ENCODE measurements at regions not wholly inside any gene's neighbourhood (a gene's known extent, or its start where the extent isn't known, plus 50 kb on each side); places are given as distances from the start of the nearest gene placed in this dataset.

DNA sequence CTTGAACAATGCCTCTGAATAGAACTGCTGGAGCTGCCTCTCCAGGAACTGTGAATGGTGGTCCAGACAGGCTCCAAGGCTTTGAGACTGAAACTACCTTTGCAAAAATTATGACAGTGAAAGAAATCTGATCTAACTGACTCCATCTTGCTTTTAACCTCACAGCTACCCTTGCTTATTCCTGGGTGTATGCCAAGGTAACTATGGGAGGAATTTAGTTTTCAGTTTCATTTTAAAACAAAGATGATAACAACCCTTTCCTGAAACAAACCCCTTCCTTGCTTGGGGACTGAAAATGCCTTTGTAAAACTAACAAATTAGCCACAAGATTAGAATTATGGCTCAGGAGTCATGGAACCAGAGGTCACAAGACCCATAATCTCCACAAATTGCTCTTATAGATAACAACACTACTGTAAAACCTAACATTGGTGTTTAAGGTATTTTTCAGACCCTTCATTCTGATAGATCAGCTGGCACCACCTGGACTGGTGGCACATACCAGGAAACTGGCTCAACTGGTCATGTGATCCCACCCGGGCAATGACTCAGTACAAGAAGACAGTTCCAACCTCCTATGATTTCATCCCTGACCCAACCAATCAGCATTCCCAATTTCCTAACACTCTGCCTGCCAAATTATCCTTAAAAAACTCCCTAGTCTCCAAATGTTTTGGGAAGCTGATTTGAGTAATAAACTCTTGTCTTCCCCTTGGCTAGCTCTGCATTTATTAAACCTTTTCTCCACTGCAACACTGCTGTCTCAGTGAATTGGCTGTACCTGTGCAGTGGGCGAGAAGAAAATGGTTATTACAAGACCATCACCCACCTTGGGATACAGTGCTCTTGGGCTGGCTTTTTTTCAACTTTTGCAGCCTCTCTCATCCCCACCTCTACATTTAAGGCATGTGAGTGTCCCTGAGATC, 608.1 kb downstream of the TYW1 start:
- no peak for DNase-seq
- Histone ChIP-seq H3K4me3 (no peak overlapping the region), H4K20me1 (ENCODE audit: insufficient read depth) (no peaks in the 10 kb centered on the region), H3K9ac (no peak overlapping the region), H3K27ac (no peak overlapping the region), H3K9me3 (ENCODE audit: low read depth) (no peaks in the 10 kb centered on the region), H3K27me3 (replicated peaks; ENCODE audit: insufficient read depth) (no peaks in the 10 kb centered on the region), H3K79me2 (ENCODE audit: insufficient read depth) (no peaks in the 10 kb centered on the region), H3K4me1 (ENCODE audit: insufficient read depth) (no peaks in the 10 kb centered on the region), H3K4me2 (ENCODE audit: unreplicated experiment) (no peak overlapping the region), H3K9me2 (ENCODE audit: insufficient read depth) (no peaks in the 10 kb centered on the region), H3F3A (ENCODE audit: insufficient read depth) (no peaks in the 10 kb centered on the region), H3K36me3 (ENCODE audit: low read depth) (no peaks in the 10 kb centered on the region), H2AFZ (no peak overlapping the region)
- in situ Hi-C loops (cut with MboI): no loop called here
- no peak for TF ChIP-seq EZH2 (IDR thresholded peaks at IDR 0.05; ENCODE audit: insufficient read depth, poor library complexity, severe bottlenecking)
- no peak for TF ChIP-seq EZH2phosphoT487 (IDR thresholded peaks at IDR 0.05; ENCODE audit: insufficient read depth, low read depth)
- WGBS, 2 experiments (ENCODE audit: low coverage in 1 of 2, low lambda C conversion rate in 2 of 2, missing lambda C conversion rate in 2 of 2): 15 to 19% methylated on average over 2 of the region's 2 CpGs

DNA sequence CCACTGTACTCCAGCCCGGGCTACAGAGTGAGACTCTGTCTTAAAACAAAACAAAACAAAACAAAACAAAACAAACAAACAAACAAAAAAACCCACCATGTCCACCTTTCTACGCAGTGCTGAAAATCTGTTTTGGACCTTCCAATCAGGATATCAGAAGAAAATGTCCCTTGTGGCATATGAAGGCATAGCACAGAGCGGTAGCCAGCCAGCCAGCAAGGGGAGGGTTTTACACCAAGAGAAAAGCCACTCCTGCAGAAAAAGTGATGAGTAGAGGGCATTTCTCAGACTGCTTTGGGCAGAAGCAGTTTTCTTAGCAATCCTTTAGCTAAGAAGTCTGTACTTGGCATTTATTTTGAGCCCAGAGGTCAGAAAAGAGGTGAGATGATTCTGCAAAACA, 612.2 kb downstream of the TYW1 start:
- WGBS, 2 experiments (ENCODE audit: low coverage in 1 of 2, low lambda C conversion rate in 2 of 2, missing lambda C conversion rate in 2 of 2): 43 to 59% methylated on average over 3 of the region's 3 CpGs
- H3K27me3 ChIP-seq (replicated peaks; ENCODE audit: insufficient read depth): no peaks in the 10 kb centered on the region
- no peaks in the 10 kb centered on the region for H3K36me3 ChIP-seq (ENCODE audit: low read depth)
- no peaks in the 10 kb centered on the region for H3K9me3 ChIP-seq (ENCODE audit: low read depth)
- no peak overlapping the region for H3K4me3 ChIP-seq
- no peaks in the 10 kb centered on the region for H4K20me1 ChIP-seq (ENCODE audit: insufficient read depth)
- TF ChIP-seq EZH2phosphoT487 (IDR thresholded peaks at IDR 0.05; ENCODE audit: insufficient read depth, low read depth) (no peak), EZH2 (IDR thresholded peaks at IDR 0.05; ENCODE audit: insufficient read depth, poor library complexity, severe bottlenecking) (no peak)
- in situ Hi-C loops (cut with MboI): no loop called here
- H3K4me2 ChIP-seq (ENCODE audit: unreplicated experiment): no peak overlapping the region
- DNase-seq: no peak
- no peaks in the 10 kb centered on the region for H3K9me2 ChIP-seq (ENCODE audit: insufficient read depth)
- no peak overlapping the region for H3K9ac ChIP-seq
- no peak overlapping the region for H2AFZ ChIP-seq
- H3K79me2 ChIP-seq (ENCODE audit: insufficient read depth): no peaks in the 10 kb centered on the region
- H3K4me1 ChIP-seq (ENCODE audit: insufficient read depth): no peaks in the 10 kb centered on the region
- H3F3A ChIP-seq (ENCODE audit: insufficient read depth): no peaks in the 10 kb centered on the region
- no peak overlapping the region for H3K27ac ChIP-seq

DNA sequence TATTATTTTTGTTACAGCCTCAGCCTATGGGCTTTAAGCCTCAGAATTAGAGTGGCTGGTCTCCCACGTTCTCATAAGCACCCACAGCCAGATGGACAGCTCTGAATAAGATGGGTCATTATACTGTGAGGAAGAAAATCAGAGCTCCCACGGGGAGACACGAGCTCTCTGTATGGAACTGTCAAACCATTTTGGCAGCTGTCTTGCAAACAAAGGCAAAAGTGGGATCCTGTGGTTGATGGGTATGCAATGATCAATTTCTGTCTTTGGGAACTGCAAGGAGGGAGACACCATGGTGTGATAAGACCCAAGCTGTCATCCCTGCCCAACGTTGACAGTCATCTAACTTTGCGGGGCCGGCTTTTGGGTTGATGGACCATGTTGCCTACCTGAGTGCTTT, 614.3 kb downstream of the TYW1 start:
- WGBS, 2 experiments (ENCODE audit: low coverage in 1 of 2, low lambda C conversion rate in 2 of 2, missing lambda C conversion rate in 2 of 2): 15% methylated on average over 6 of the region's 6 CpGs
- in situ Hi-C loops (cut with MboI): no loop called here
- no peak for DNase-seq

DNA sequence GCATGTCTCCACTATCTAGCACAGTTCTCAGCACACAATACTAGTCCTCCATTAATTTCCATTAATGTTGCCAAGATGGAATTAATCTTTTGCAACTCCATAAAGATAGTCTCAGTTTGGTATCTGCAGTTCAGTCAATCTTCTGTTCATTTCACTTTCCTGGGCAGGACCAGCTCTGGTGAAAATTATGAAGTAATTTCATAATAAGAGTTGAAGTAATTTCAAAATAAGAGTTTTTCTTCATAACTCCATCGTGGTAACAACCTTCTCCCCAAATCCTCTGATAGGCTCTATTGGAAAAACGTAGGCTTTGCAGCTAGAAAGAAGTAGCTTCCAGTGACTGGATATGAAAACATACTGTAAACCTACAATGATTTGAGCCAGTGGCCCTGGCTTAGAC, 618.2 kb downstream of the TYW1 start:
- WGBS, 2 experiments (ENCODE audit: low coverage in 1 of 2, low lambda C conversion rate in 2 of 2, missing lambda C conversion rate in 2 of 2): 17 to 18% methylated on average over 2 of the region's 2 CpGs
- H3K4me1 ChIP-seq (ENCODE audit: insufficient read depth): no peaks in the 10 kb centered on the region
- no peak overlapping the region for H2AFZ ChIP-seq
- H3K9ac ChIP-seq: no peak overlapping the region
- H3F3A ChIP-seq (ENCODE audit: insufficient read depth): no peaks in the 10 kb centered on the region
- DNase-seq: no peak
- no peaks in the 10 kb centered on the region for H3K36me3 ChIP-seq (ENCODE audit: low read depth)
- no peaks in the 10 kb centered on the region for H3K9me2 ChIP-seq (ENCODE audit: insufficient read depth)
- H3K27me3 ChIP-seq (replicated peaks; ENCODE audit: insufficient read depth): no peaks in the 10 kb centered on the region; the same call in 1 of the 2 replicates
- in situ Hi-C loops (cut with MboI): no loop called here
- H4K20me1 ChIP-seq (ENCODE audit: insufficient read depth): no peaks in the 10 kb centered on the region
- H3K4me3 ChIP-seq: no peak overlapping the region
- no peaks in the 10 kb centered on the region for H3K9me3 ChIP-seq (ENCODE audit: low read depth)
- no peak overlapping the region for H3K27ac ChIP-seq
- H3K79me2 ChIP-seq (ENCODE audit: insufficient read depth): no peaks in the 10 kb centered on the region
- TF ChIP-seq EZH2phosphoT487 (IDR thresholded peaks at IDR 0.05; ENCODE audit: insufficient read depth, low read depth) (no peak), EZH2 (IDR thresholded peaks at IDR 0.05; ENCODE audit: insufficient read depth, poor library complexity, severe bottlenecking) (no peak)
- no peak overlapping the region for H3K4me2 ChIP-seq (ENCODE audit: unreplicated experiment)

More for the DNA sequence above, 614.3 kb downstream of the TYW1 start:
- H3K9me3 ChIP-seq (ENCODE audit: low read depth): no peaks in the 10 kb centered on the region
- no peak overlapping the region for H3K4me3 ChIP-seq
- TF ChIP-seq EZH2phosphoT487 (IDR thresholded peaks at IDR 0.05; ENCODE audit: insufficient read depth, low read depth) (no peak), EZH2 (IDR thresholded peaks at IDR 0.05; ENCODE audit: insufficient read depth, poor library complexity, severe bottlenecking) (no peak)
- H3K79me2 ChIP-seq (ENCODE audit: insufficient read depth): no peaks in the 10 kb centered on the region
- H3K9me2 ChIP-seq (ENCODE audit: insufficient read depth): no peaks in the 10 kb centered on the region
- H3K27ac ChIP-seq: no peak overlapping the region
- no peak overlapping the region for H2AFZ ChIP-seq
- H3F3A ChIP-seq (ENCODE audit: insufficient read depth): no peaks in the 10 kb centered on the region
- H3K9ac ChIP-seq: no peak overlapping the region
- no peak overlapping the region for H3K4me2 ChIP-seq (ENCODE audit: unreplicated experiment)
- H3K36me3 ChIP-seq (ENCODE audit: low read depth): no peaks in the 10 kb centered on the region
- H4K20me1 ChIP-seq (ENCODE audit: insufficient read depth): no peaks in the 10 kb centered on the region
- no peaks in the 10 kb centered on the region for H3K27me3 ChIP-seq (replicated peaks; ENCODE audit: insufficient read depth)
- no peaks in the 10 kb centered on the region for H3K4me1 ChIP-seq (ENCODE audit: insufficient read depth)

Data from GM23248 (cell line).